ENCODE measurements at regions not wholly inside any gene's neighbourhood (a gene's known extent, or its start where the extent isn't known, plus 50 kb on each side); places are given as distances from the start of the nearest gene placed in this dataset.
"Not testable (repeated sequence)": the region's sequence is repeated elsewhere in the genome, so short reads cannot be mapped to it uniquely, and the experiment has no call there.

GRCh38 chr13:74289107-74289506 lies 154.9 kb upstream of the KLF12 start:
- no peak for DNase-seq (ENCODE audit: low spot score)

- DNase-seq (ENCODE audit: low spot score) = no peak
Observed at GRCh38 chr13:74288361-74288911, 154.2 kb upstream of the KLF12 start.

GRCh38 chr13:74287724-74288169 lies 153.5 kb upstream of the KLF12 start:
- DNase-seq (ENCODE audit: low spot score) = peak; percentile 84

- DNase-seq (ENCODE audit: low spot score) = no peak
Observed at GRCh38 chr13:74280795-74281490, 146.7 kb upstream of the KLF12 start.

- no peak for DNase-seq (ENCODE audit: low spot score)
Observed at GRCh38 chr13:74280093-74280794, 146.0 kb upstream of the KLF12 start.

GRCh38 chr13:74278901-74279300 lies 144.7 kb upstream of the KLF12 start:
- DNase-seq (ENCODE audit: low spot score) = no peak

- no peak for DNase-seq (ENCODE audit: low spot score)
Observed at GRCh38 chr13:74274916-74275315, 140.7 kb upstream of the KLF12 start.

GRCh38 chr13:74273581-74273980 lies 139.4 kb upstream of the KLF12 start:
- no peak for DNase-seq (ENCODE audit: low spot score)

- DNase-seq (ENCODE audit: low spot score) = no peak
Observed at GRCh38 chr13:74272826-74273225, 138.6 kb upstream of the KLF12 start.

- DNase-seq (ENCODE audit: low spot score) = no peak
Observed at GRCh38 chr13:74270018-74270417, 135.8 kb upstream of the KLF12 start.

GRCh38 chr13:74266861-74267260 lies 132.7 kb upstream of the KLF12 start:
- no peak for DNase-seq (ENCODE audit: low spot score)

- DNase-seq (ENCODE audit: low spot score) = no peak
Observed at GRCh38 chr13:74266309-74266708, 132.1 kb upstream of the KLF12 start.

GRCh38 chr13:74264333-74264732 lies 130.1 kb upstream of the KLF12 start:
- no peak for DNase-seq (ENCODE audit: low spot score)

- DNase-seq (ENCODE audit: low spot score) = not testable (repeated sequence)
Observed at GRCh38 chr13:74260420-74260819, 126.2 kb upstream of the KLF12 start.

GRCh38 chr13:74259641-74260040 lies 125.4 kb upstream of the KLF12 start:
- peak; percentile 16 for DNase-seq (ENCODE audit: low spot score)

GRCh38 chr13:74258961-74259360 lies 124.8 kb upstream of the KLF12 start:
- no peak for DNase-seq (ENCODE audit: low spot score)

GRCh38 chr13:74256969-74257368 lies 122.8 kb upstream of the KLF12 start:
- DNase-seq (ENCODE audit: low spot score) = no peak

- no peak for DNase-seq (ENCODE audit: low spot score)
Observed at GRCh38 chr13:74253161-74253560, 119.0 kb upstream of the KLF12 start.

GRCh38 chr13:74251778-74252519 lies 117.7 kb upstream of the KLF12 start:
- no peak for DNase-seq (ENCODE audit: low spot score)

GRCh38 chr13:74250738-74251190 lies 116.6 kb upstream of the KLF12 start:
- DNase-seq (ENCODE audit: low spot score) = no peak

GRCh38 chr13:74248477-74248876 lies 114.3 kb upstream of the KLF12 start:
- no peak for DNase-seq (ENCODE audit: low spot score)

- DNase-seq (ENCODE audit: low spot score) = no peak
Observed at GRCh38 chr13:74246487-74246886, 112.3 kb upstream of the KLF12 start.

Data from COLO829 (cell line).